SJSA1 (cell line): ENCODE measurements at regions not wholly inside any gene's neighbourhood (a gene's known extent, or its start where the extent isn't known, plus 50 kb on each side); places are given as distances from the start of the nearest gene placed in this dataset.
"Not testable (repeated sequence)": the region's sequence is repeated elsewhere in the genome, so short reads cannot be mapped to it uniquely, and the experiment has no call there.

Experiments used
- DNase-seq, 2 experiments: peaks; one replicate each; pipeline ENCODE4 v3.0.0-alpha.2; 2015 to 2020; ENCODE audit warnings: low spot score in 2 of 2, low read depth in 1 of 2
- H3K27ac ChIP-seq: fragments of 250-450 bp; sonication (Bioruptor Pico); 2 replicates; pipeline ENCODE4 v1.5.1; 2020; ENCODE audit warnings: mild to moderate bottlenecking, moderate library complexity
- H3K27me3 ChIP-seq: fragments of 250-450 bp; sonication (Bioruptor Pico); replicated peaks from 2 replicates; pipeline ENCODE4 v1.5.1; 2020; ENCODE audit warnings: mild to moderate bottlenecking, moderate library complexity
- H3K36me3 ChIP-seq: fragments of 250-450 bp; sonication (Bioruptor Pico); 2 replicates; pipeline ENCODE4 v1.5.1; 2020; ENCODE audit warnings: mild to moderate bottlenecking
- H3K4me1 ChIP-seq: fragments of 250-450 bp; sonication (Bioruptor Pico); replicated peaks from 2 replicates; pipeline ENCODE4 v1.6.1; 2021; ENCODE audit warnings: mild to moderate bottlenecking
- H3K4me3 ChIP-seq: fragments of 250-450 bp; sonication (Bioruptor Pico); 2 replicates; pipeline ENCODE4 v1.5.1; 2020; ENCODE audit warnings: mild to moderate bottlenecking
- H3K9me3 ChIP-seq: fragments of 250-450 bp; sonication (Bioruptor Pico); replicated peaks from 2 replicates; pipeline ENCODE4 v1.5.1; 2020; ENCODE audit warnings: mild to moderate bottlenecking

DNA sequence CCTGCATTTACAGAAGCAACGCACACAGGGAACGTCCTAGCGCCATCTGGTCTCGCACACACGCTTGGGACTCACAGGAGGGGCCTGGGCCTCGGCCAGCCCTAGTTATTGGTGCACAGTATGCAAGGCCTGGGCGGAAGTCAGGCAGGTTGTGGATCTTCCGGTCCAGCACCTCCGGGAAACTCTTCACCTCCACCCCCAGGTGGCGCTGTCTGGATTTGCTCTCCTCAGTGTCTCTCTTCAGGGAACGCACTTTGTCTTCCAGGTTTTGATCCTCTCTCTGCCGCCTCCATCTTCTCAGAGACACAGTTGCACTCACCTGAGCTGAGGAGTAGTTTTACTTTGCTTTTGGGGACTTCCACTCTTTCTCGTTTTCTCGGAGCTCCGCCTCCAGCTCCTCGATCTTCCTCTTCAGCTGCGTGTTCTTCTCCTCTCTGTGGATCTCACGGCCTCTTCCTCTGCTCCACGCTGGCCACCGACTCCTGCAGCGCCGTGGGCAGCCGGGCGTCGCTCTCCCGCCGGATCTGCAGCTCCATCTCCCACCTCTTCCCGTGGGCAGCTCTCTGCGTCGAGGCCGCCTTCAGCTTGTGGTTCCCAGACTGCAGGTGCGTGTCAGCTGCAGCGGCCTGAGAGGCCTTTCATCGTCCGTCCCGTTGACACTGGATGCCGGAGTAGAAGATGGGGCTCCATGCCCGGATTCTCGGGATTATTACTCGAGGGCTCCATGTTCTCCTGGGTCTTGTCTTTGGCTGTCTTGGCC lies 933.8 kb downstream of the TMEM121 start:
- Histone ChIP-seq H3K4me1 (no peaks in the 10 kb centered on the region), H3K36me3 (no peaks in the 10 kb centered on the region), H3K27me3 (no peaks in the 10 kb centered on the region), H3K4me3 (no peak overlapping the region), H3K27ac (no peak overlapping the region), H3K9me3 (no peaks in the 10 kb centered on the region)
- DNase-seq: no peak

DNA sequence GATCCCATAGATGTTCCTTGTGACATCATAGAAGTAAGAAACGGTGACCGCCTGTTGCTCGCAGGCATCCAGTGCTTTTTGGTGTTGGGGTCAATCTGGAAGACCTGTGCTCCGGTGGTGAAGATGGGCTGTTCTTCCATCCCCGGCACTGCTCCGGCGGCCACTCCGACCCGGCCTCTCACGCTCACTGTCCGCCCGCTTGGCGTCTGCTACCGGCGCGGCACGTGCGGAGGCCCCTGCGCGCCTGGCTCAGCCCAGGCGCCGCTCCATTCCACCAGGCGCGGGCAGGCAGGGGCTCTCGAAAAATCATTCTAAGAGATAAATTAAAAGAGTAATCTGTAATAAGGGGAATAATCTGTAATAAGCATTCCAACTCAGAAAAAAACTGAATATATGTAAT lies 934.5 kb downstream of the TMEM121 start:
- Histone ChIP-seq H3K4me1 (no peaks in the 10 kb centered on the region), H3K27me3 (no peaks in the 10 kb centered on the region), H3K4me3 (no peak overlapping the region), H3K9me3 (no peaks in the 10 kb centered on the region), H3K27ac (no peak overlapping the region), H3K36me3 (no peaks in the 10 kb centered on the region)
- DNase-seq: no peak

DNA sequence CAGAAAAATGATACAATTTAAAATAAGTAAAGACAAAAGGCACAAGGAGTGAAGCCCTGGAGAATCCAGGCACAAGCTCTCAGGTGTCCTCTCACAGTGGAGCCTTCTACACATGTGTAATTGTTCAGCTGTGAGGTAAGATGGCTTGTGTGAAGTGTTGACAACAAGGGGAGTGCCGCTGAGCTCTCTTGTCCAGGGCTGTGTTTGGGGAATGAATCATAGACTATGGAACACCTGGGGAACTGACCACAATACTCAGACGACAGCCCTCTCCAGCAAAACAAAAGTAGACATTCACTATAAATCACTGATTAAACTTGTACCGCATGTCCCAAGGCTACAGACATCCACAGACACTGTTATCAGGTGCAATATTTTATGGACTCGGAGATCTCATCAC lies 940.1 kb downstream of the TMEM121 start:
- H3K9me3 ChIP-seq, H3K36me3 ChIP-seq, DNase-seq, H3K27me3 ChIP-seq, H3K27ac ChIP-seq, H3K4me3 ChIP-seq, H3K4me1 ChIP-seq: not testable (repeated sequence)

DNA sequence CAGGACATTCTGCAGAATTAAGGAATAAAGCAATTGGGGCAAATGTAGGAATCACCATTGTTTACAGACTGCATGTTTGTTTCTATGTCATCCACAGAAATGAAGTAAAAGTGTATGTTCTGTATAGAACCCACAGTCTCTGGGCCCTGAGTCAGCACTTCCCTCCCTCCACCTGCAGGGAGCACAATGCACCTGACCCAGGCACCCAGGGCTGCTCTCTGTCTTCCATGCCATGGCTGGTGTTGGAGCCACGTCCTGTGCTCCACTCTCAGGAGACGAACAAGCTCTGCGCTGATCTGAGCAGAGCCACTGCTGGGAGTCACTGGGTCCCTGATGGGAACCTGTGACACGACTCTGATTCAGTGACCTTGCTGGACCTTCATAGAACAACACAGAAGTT lies 942.5 kb downstream of the TMEM121 start:
- not testable (repeated sequence) for H3K36me3 ChIP-seq

DNA sequence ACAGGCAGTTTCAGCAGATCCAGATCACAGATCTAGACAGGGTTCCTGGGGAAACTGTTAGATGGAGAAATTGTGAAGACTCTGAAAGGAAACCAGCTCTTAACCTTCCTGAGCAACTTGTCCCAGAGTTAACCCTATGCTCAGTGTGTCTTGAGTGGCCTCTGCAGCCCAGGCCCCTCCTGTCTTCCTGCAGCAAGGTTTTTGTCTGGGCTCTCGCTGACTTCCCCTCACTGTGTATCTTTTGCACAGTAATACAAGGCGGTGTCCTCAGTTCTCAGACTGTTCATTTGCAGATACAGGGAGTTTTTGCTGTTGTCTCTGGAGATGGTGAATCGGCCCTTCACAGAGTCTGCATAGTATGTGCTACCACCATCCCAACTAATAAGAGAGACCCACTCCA lies 943.6 kb downstream of the TMEM121 start:
- not testable (repeated sequence) for DNase-seq, H3K27me3 ChIP-seq, H3K9me3 ChIP-seq, H3K4me1 ChIP-seq, H3K27ac ChIP-seq, H3K36me3 ChIP-seq, H3K4me3 ChIP-seq

More for the DNA sequence above, 942.5 kb downstream of the TMEM121 start:
- DNase-seq, H3K4me1 ChIP-seq, H3K4me3 ChIP-seq, H3K9me3 ChIP-seq, H3K27me3 ChIP-seq, H3K27ac ChIP-seq: not testable (repeated sequence)

DNA sequence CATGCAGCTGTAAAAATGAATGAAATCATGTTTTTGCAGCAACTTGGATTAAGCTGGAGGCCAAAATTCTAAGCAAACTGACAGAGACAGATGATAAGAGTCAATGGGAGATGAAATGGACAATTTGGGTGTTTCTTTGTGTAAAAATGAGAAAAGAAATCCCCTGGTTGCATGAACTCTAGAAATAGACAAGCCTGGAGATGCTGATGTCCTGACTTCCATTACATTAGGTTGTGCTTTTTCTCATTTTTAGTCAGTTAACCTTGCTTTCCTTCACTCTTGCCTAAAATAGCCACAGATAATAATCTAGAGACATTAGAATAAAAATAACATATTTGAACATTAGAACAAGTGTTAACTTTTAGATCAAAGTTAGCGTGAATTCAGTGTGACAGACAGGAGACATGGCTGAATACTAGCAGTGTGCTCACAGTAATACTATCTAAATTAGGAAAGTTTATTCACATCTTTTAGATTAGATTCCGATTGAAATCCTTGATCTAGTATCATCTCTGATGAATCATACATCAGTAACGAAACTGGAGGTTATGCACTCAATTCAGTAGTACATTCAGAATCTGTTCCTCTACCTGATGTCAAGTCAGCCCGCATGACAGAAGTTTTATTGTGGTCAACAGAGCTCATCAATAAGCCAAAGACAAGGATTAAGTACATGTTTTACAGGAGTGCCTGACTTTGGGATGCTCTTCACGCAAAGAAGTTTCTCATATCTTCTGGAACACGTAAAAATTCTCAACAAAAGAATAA lies 948.1 kb downstream of the TMEM121 start:
- H3K4me3 ChIP-seq, H3K36me3 ChIP-seq, H3K4me1 ChIP-seq, H3K27me3 ChIP-seq, H3K27ac ChIP-seq, DNase-seq, H3K9me3 ChIP-seq: not testable (repeated sequence)

DNA sequence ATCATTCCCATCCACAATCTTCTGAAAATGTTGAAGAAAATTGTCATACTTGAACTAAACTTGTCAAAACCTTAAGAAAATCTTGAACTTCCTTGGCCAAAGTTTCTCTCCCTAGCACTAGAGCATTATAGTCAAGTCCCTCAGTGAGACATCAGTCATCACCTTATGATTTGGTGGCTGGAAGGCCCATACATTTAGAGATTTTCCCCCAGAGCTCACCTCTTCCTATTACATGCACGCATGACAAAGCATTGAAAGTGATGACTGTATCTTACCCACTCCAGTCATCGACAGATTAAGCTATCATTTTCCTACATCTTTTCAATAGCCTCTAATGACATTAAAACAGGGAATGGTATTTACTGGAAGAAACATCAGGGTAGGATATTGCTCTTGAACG lies 948.8 kb downstream of the TMEM121 start:
- not testable (repeated sequence) for H3K27ac ChIP-seq, H3K36me3 ChIP-seq, H3K9me3 ChIP-seq, H3K27me3 ChIP-seq, DNase-seq, H3K4me1 ChIP-seq, H3K4me3 ChIP-seq

DNA sequence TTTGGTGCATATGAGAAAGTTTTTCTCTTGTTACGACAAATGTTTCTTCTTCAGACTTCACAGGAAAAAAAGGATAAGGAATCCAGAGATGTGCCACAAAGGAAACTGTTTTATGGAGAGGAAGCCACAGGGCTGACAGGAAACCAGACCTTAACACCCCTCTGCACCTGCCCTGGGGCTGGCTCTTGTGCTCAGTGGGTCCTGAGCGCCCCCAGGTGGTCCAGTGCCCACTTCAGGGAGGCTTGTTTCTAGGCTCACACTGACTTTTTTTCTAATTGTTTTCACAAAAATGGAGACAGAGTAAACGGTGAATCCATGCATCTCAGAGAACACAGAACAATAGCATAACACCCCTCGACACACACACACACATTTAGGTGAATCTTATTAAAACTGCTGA lies 951.2 kb downstream of the TMEM121 start:
- not testable (repeated sequence) for H3K4me1 ChIP-seq, H3K9me3 ChIP-seq, H3K27ac ChIP-seq, DNase-seq, H3K4me3 ChIP-seq, H3K36me3 ChIP-seq, H3K27me3 ChIP-seq

DNA sequence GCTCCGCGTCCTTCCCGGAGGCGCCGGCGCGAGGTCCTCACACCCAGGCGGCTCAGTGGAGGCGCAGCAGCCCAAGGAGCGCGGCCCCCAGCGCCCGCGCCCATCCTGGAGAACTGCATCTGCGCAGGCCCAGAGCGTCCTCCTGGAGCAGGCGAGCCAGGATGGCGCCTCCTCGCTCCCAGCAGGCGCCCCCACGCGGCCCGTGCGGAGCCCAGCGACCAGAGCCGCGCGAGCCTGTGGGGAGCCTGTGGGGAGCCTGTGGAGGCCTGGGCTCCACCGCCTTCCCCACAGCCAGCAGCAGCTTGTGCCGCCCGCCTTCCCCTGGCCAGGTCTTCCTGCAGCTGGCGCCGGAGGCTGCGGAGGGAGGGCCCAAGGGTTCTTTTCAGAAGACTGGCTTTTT lies 953.9 kb downstream of the TMEM121 start:
- not testable (repeated sequence) for H3K9me3 ChIP-seq, DNase-seq, H3K27me3 ChIP-seq, H3K4me1 ChIP-seq, H3K36me3 ChIP-seq, H3K4me3 ChIP-seq, H3K27ac ChIP-seq

DNA sequence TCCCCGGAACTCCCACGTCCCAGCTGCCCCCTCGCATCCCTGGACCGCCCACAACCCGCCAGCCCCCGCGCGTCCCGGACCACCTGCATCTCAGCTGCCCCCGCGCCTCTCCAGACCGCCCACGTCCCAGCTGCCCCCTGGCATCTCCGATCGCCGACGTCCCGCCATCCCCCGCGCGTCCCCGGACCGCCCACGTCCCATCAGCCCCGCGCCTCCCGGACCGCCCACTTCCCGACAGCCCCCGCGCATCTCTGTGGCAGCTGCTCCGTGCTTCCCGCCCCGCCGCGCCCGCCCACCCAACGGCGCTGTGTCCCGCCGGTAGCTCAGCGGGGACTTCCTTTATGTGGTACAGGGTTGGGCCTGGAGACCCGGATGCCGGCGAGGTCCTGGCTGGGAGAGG lies 955.8 kb downstream of the TMEM121 start:
- H3K9me3 ChIP-seq, DNase-seq, H3K27ac ChIP-seq, H3K36me3 ChIP-seq, H3K27me3 ChIP-seq, H3K4me1 ChIP-seq, H3K4me3 ChIP-seq: not testable (repeated sequence)

DNA sequence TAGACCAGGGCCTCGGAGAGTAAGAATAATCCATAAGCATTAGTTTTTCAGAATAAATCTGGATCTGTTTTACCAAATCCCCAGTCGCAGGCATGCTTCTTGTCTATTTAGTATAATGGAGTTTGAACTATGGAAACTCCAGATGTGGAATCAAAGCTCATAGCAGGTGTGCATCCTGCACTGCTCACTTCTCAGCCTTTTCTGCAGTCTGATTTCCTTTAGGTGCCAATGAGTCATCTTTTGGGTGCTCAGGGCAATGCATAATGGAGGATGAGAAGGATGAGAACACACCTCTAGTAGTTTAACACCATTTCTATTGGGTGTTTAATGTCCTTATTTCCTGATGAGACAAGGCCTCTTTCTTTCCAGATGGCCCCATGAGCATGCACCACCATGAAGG lies 961.2 kb downstream of the TMEM121 start:
- no peak overlapping the region for H3K27ac ChIP-seq
- no peak overlapping the region for H3K4me3 ChIP-seq
- no peak for DNase-seq

DNA sequence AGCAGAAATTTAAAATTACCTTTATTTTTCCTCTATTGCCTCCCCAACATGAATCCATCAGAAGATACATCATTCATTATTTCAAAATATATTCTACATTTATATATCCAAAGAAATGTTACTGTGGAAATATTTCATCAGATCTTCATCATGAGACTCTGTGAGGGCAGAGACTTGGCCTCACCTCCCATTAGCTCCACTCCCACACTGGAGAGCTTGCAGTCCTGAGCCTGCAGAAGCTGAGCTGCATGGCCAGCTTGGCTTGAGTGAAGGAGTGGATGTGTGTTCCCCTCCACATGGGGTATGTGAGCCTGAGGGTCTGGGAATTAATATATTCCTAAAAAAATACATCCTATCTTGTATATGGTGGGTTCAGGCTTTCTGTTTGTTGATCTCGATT lies 961.9 kb downstream of the TMEM121 start:
- Histone ChIP-seq H3K36me3 (no peaks in the 10 kb centered on the region), H3K27ac (no peak overlapping the region), H3K27me3 (no peaks in the 10 kb centered on the region), H3K4me1 (no peaks in the 10 kb centered on the region), H3K4me3 (no peak overlapping the region), H3K9me3 (no peaks in the 10 kb centered on the region)
- DNase-seq: no peak

More for the DNA sequence above, 961.2 kb downstream of the TMEM121 start:
- no peaks in the 10 kb centered on the region for H3K4me1 ChIP-seq
- H3K36me3 ChIP-seq: no peaks in the 10 kb centered on the region
- H3K27me3 ChIP-seq: no peaks in the 10 kb centered on the region
- no peaks in the 10 kb centered on the region for H3K9me3 ChIP-seq

DNA sequence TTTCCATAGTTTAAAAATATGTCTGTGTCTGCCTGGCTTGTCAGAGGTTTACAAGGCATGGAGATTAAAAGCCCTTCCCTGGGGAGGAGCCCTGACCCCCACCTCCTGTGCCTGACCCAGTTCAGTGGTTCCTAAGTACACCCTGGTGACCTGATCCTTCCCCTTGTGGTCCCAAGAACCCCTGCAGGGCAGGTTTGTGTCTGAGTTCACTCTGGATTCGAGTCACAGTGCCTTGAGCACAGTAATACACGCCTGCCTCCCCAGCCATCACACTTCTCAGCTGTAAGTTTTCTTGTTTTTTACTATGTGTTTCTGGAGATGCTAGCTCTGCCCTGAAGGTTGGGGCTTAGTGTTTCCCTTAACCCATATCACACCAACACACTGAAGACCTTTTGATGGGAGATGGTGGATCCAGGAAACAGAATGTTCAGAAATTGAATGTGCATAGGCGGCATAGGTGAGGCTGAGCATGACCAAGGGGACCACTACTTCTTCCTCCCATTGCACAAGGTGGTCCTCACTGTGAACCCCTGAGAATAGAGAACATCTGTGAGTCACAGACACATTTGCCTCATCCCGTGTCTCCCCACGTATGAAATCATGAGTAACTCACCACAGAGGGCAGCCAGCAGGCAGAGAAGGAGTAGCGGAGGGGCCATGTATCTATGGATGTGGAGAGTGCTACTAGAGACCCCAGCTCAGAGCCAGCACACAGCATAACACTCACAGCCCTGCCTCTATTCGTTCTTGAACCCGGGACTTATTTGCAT lies 962.9 kb downstream of the TMEM121 start:
- Histone ChIP-seq H3K4me3 (no peak overlapping the region), H3K9me3 (no peaks in the 10 kb centered on the region), H3K27ac (no peak overlapping the region), H3K4me1 (no peaks in the 10 kb centered on the region), H3K27me3 (no peaks in the 10 kb centered on the region), H3K36me3 (no peaks in the 10 kb centered on the region)
- DNase-seq: no peak

DNA sequence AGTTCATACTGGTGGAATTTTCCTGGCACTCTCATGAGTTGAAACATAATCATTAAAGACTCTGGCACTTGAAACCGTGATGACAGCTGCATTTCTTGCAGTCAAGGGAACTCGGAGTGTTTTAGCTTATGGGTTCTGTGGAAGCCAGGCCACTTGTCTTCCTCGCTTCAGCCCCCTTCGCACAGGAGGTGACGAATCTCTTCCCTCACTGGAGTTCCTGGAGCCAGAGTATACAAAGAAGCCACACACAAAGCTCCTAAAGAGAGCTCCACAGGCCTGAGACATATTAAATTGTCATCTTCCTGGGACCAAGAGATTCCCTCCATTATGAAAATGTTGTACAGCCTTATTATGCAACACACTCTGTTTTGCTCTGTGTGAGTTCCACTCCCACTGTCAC lies 964.1 kb downstream of the TMEM121 start:
- no peak for DNase-seq
- Histone ChIP-seq H3K4me3 (no peak overlapping the region), H3K36me3 (no peaks in the 10 kb centered on the region), H3K27ac (no peak overlapping the region), H3K27me3 (no peaks in the 10 kb centered on the region), H3K4me1 (no peaks in the 10 kb centered on the region), H3K9me3 (no peaks in the 10 kb centered on the region)
